GM23248 (cell line): ENCODE measurements at regions not wholly inside any gene's neighbourhood (a gene's known extent, or its start where the extent isn't known, plus 50 kb on each side); places are given as distances from the start of the nearest gene placed in this dataset.

Source experiments
- EZH2 ChIP-seq: fragments of 200-600 bp; sonication (generic); IDR thresholded peaks from 2 replicates; pipeline ENCODE4 v1.6.1; 2018; ENCODE audit warnings: antibody characterized with exemption, mild to moderate bottlenecking; ENCODE audit not compliant: insufficient read depth, poor library complexity, severe bottlenecking
- EZH2phosphoT487 ChIP-seq: fragments of 200-600 bp; sonication (generic); IDR thresholded peaks from 2 replicates; pipeline ENCODE4 v1.6.1; 2018; ENCODE audit warnings: antibody characterized with exemption, moderate library complexity, mild to moderate bottlenecking, low read depth; ENCODE audit not compliant: insufficient read depth

DNA sequence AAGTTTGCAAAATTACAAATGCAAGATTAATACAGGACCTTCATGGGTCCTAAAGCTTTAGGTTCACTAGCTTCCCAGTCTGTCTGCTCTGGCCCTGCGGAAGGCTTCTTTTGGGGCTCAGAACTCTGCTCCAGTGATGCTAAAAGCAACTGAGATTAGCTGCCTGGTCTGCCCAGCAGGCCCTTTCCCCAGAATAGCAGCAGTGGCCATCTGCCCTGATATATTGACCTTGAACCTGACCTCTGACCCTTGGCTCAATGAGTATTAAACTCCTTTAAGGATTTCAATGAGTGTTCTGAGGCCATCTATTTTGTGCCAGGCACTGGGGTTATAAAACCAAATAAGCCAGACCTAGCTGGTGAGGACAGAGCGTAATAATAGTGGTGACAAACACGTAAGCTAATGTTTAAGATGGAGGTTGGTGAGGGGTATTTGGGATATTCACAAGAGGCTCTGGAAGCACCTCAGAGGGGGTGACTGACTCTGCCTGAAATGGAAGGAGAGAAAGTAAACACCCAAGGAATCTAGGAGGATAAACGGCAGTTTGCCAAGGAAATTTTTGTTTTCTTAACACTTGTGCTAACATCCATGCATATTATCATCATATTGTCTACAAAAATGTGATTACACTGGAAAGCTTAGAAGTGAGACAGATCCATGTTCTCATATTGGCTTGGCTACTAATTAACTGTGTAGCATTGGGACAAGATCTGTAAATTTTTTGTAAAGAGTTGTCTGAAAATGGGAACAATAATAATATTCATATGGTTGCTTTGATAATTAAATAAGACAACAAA is 50.4 kb upstream of the LCLAT1 start:
- no peak for TF ChIP-seq EZH2
- TF ChIP-seq EZH2phosphoT487, result no peak
